ENCODE measurements at regions not wholly inside any gene's neighbourhood (a gene's known extent, or its start where the extent isn't known, plus 50 kb on each side); places are given as distances from the start of the nearest gene placed in this dataset.

GRCh38 chr6:28757429-28758045 lies 166.2 kb downstream of the TRIM27 start:
- Mint-ChIP-seq H3K27ac (peak overlapping the region; percentile 22), H3K4me1 (peaks cover 8% of the 10 kb centered on the region), H3K4me3 (peak overlapping the region; percentile 47), H3K36me3 (ENCODE audit: low read depth) (peaks cover 74% of the 10 kb centered on the region), H3K9me3 (no peaks in the 10 kb centered on the region), H3K27me3 (ENCODE audit: low read depth, poor library complexity) (peaks cover 5% of the 10 kb centered on the region)
- no peak for DNase-seq
- TF ChIP-seq CTCF (IDR thresholded peaks at IDR 0.05) = no peak

DNA sequence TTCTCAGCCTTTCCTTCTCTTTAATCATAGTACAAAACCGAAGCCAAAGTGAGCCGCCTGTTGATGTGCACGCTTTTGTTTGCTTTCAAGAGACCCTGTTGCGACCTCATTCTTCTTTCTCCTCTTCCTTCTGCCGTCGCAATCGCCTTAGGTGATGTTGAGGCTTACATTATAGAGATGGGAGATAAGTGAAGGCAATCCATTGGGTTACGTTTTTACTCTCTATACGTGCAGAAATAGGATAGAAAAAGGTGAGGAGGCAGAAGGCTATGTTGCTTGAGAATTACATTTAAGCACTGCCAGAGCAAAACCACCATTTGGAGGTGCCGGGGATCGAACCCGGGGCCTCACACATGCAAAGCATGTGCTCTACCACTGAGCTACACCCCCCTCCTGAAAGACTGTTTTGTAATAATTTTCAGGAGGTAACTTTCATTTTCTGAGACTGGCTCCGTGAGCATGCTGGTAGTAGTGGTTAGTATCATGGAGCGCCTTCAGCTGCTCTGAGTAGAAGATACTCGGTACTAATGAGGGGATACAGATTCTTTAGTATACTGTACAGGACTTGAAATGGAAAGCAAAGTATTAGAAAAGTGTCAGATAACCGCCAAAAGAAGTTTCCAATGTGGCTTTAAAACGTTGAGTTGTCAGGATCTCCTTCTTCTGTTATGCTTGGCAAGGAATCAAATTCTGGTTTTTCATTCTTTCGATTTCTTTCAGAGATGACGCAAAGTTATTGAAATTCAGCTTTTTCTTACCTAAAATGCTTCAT lies 165.6 kb downstream of the TRIM27 start:
- no peak overlapping the region for H3K27ac Mint-ChIP-seq

GRCh38 chr6:28758818-28759235 lies 165.0 kb downstream of the TRIM27 start:
- H3K4me3 Mint-ChIP-seq = no peak overlapping the region
- no peak for TF ChIP-seq CTCF (IDR thresholded peaks at IDR 0.05)
- peaks cover 12% of the 10 kb centered on the region for H3K4me1 Mint-ChIP-seq
- DNase-seq = no peak
- H3K27me3 Mint-ChIP-seq (ENCODE audit: low read depth, poor library complexity) = peaks cover 10% of the 10 kb centered on the region
- no peaks in the 10 kb centered on the region for H3K9me3 Mint-ChIP-seq
- no peak overlapping the region for H3K27ac Mint-ChIP-seq
- peaks cover 74% of the 10 kb centered on the region for H3K36me3 Mint-ChIP-seq (ENCODE audit: low read depth)

More for the DNA sequence above, 165.6 kb downstream of the TRIM27 start:
- TF ChIP-seq CTCF (IDR thresholded peaks at IDR 0.05) = no peak
- Mint-ChIP-seq H3K4me3 (peak overlapping the region; percentile 47), H3K4me1 (peaks cover 10% of the 10 kb centered on the region), H3K27me3 (ENCODE audit: low read depth, poor library complexity) (peaks cover 9% of the 10 kb centered on the region), H3K36me3 (ENCODE audit: low read depth) (peaks cover 74% of the 10 kb centered on the region), H3K9me3 (no peaks in the 10 kb centered on the region)
- DNase-seq = no peak

DNA sequence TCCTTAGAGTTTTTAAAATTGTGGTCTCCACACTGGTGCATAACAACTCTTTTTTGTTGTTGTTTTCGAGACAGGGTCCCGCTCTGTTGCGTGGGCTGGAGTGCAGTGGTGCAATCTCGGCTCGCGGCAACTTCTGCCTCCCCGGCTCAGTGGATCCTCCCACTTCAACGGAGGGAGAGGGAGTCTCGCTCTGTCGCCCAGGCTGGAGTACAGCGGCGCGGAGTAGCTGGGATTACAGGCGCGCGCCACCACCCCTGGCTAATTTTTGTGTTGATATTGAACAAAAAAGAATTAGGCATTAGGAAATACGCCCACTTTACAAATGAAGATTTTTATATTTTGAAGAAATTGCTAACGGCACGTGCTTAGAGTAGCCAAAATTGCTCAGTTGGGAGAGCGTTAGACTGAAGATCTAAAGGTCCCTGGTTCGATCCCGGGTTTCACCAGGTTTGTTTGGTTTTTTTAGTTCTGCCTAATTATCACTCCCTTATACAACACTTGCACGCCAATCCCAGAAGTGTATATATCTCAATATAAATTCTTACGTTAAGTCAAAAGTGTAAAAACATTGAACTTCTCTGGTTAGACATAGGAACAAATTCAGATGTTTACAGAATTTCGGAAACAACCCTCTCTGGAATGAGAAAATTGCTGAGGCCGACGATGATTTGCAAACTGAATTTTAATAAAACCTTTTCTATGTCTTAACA lies 159.6 kb downstream of the TRIM27 start:
- TF ChIP-seq CTCF (IDR thresholded peaks at IDR 0.05) = no peak
- Mint-ChIP-seq H3K36me3 (ENCODE audit: low read depth) (peaks cover 44% of the 10 kb centered on the region), H3K9me3 (peaks cover 4% of the 10 kb centered on the region), H3K27me3 (ENCODE audit: low read depth, poor library complexity) (peaks cover 44% of the 10 kb centered on the region), H3K4me1 (peaks cover 59% of the 10 kb centered on the region), H3K27ac (no peak overlapping the region), H3K4me3 (no peak overlapping the region)
- no peak for DNase-seq

DNA sequence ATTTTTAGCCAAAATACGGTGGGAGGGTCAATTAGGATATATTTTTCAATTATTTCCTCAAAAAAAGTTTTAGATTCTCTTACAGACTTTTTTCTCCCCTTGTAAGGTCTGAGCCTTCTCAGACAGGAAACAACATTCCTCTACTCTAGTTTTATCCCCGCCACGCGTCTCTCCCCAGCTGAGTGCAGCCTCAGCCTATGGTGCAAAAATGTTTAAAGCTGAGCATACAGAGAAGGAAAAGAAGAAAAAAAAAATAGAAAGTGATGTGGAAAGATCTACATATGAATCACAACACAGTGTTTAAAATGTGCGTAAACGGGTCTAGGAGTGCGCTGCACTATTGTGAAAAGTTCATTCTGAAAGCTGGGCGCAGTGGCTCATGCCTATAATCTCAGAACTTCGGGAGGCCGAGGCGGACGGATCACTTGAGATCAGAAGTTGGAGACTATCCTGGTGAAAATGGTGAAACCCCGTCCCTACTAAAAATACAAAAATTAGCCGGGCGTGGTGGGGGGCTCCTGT lies 159.0 kb downstream of the TRIM27 start:
- Mint-ChIP-seq H3K4me3 (peak overlapping the region; percentile 79), H3K27me3 (ENCODE audit: low read depth, poor library complexity) (peaks cover 44% of the 10 kb centered on the region), H3K9me3 (peaks cover 4% of the 10 kb centered on the region), H3K27ac (no peak overlapping the region), H3K36me3 (ENCODE audit: low read depth) (peaks cover 40% of the 10 kb centered on the region), H3K4me1 (peaks cover 65% of the 10 kb centered on the region)
- no peak for DNase-seq
- no peak for TF ChIP-seq CTCF (IDR thresholded peaks at IDR 0.05)

All from nephron progenitor cell (in vitro differentiated cells).